Ascending aorta (tissue), 2 donors: ENCODE measurements at regions not wholly inside any gene's neighbourhood (a gene's known extent, or its start where the extent isn't known, plus 50 kb on each side); places are given as distances from the start of the nearest gene placed in this dataset.

Source experiments
- DNase-seq, 2 donors: peaks; one replicate each; pipeline ENCODE4 v3.0.0-alpha.2; 2019; ENCODE audit warnings: low spot score in 2 of 2
- H3K27ac ChIP-seq, 2 donors: fragments of 200-600 bp; sonication (generic); one replicate each; pipeline ENCODE4 v1.5.1; 2016 to 2017; ENCODE audit warnings: mild to moderate bottlenecking in 1 of 2
- H3K27me3 ChIP-seq: fragments of 200-600 bp; sonication (generic); one replicate; pipeline ENCODE4 v1.5.1; 2017
- H3K36me3 ChIP-seq, 2 donors: fragments of 200-600 bp; sonication (generic); one replicate each; pipeline ENCODE4 v1.5.1; 2016
- H3K4me1 ChIP-seq, 2 donors: fragments of 200-600 bp; sonication (generic); one replicate each; pipeline ENCODE4 v1.5.1; 2016 to 2017; ENCODE audit warnings: mild to moderate bottlenecking in 1 of 2
- H3K4me3 ChIP-seq, 2 donors: fragments of 200-600 bp; sonication (generic); one replicate each; pipeline ENCODE4 v1.5.1; 2016 to 2017; ENCODE audit warnings: mild to moderate bottlenecking in 1 of 2
- H3K9me3 ChIP-seq, 2 donors: fragments of 200-600 bp; sonication (generic); one replicate each; pipeline ENCODE4 v1.5.1; 2016
- CTCF ChIP-seq, 3 experiments: fragments of 200-600 bp in 2 of 3; fragments of 450-650 bp in 1 of 3; sonication (generic) in 2 of 3; IDR thresholded peaks; one replicate each; pipeline ENCODE4 v1.5.1; 2016 to 2019; ENCODE audit warnings: antibody characterized with exemption in 3 of 3, mild to moderate bottlenecking in 1 of 3, moderate library complexity in 1 of 3
- intact Hi-C: fragments of 100-400 bp; cut with DNase I; formaldehyde crosslinking; loops from one replicate; pipeline ENCODE4 v1.15.1; 2023

- no peaks in the 10 kb centered on the region for H3K4me1 ChIP-seq
- H3K9me3 ChIP-seq: no peaks in the 10 kb centered on the region
- H3K4me3 ChIP-seq: no peak overlapping the region
- no peak for TF ChIP-seq CTCF (IDR thresholded peaks at IDR 0.05)
- DNase-seq: no peak
- no peaks in the 10 kb centered on the region for H3K36me3 ChIP-seq
- H3K27me3 ChIP-seq: no peaks in the 10 kb centered on the region
- intact Hi-C loops: no loop called here
- H3K27ac ChIP-seq: no peak overlapping the region
Observed at GRCh38 chr4:171626554-171626953, 186.7 kb upstream of the GALNTL6 start.

GRCh38 chr4:171622729-171623128 is 190.5 kb upstream of the GALNTL6 start:
- Histone ChIP-seq H3K36me3 (no peaks in the 10 kb centered on the region), H3K27me3 (no peaks in the 10 kb centered on the region), H3K27ac (no peak overlapping the region), H3K4me1 (no peaks in the 10 kb centered on the region), H3K9me3 (no peaks in the 10 kb centered on the region), H3K4me3 (no peak overlapping the region)
- intact Hi-C loops: no loop called here
- TF ChIP-seq CTCF (IDR thresholded peaks at IDR 0.05): no peak
- DNase-seq: no peak

GRCh38 chr4:171621646-171622045 is 191.6 kb upstream of the GALNTL6 start:
- no peak overlapping the region for H3K4me3 ChIP-seq
- no peak overlapping the region for H3K27ac ChIP-seq
- no peaks in the 10 kb centered on the region for H3K9me3 ChIP-seq
- no peaks in the 10 kb centered on the region for H3K27me3 ChIP-seq
- no peaks in the 10 kb centered on the region for H3K4me1 ChIP-seq
- no peak for DNase-seq
- TF ChIP-seq CTCF (IDR thresholded peaks at IDR 0.05): no peak
- no peaks in the 10 kb centered on the region for H3K36me3 ChIP-seq
- intact Hi-C loops: no loop called here

- no peak overlapping the region for H3K4me3 ChIP-seq
- intact Hi-C loops: no loop called here
- TF ChIP-seq CTCF (IDR thresholded peaks at IDR 0.05): no peak
- no peaks in the 10 kb centered on the region for H3K4me1 ChIP-seq
- no peaks in the 10 kb centered on the region for H3K9me3 ChIP-seq
- no peaks in the 10 kb centered on the region for H3K36me3 ChIP-seq
- no peaks in the 10 kb centered on the region for H3K27me3 ChIP-seq
- no peak overlapping the region for H3K27ac ChIP-seq
- no peak for DNase-seq
Observed at GRCh38 chr4:171612907-171613306, 200.3 kb upstream of the GALNTL6 start.

- DNase-seq: no peak
- Histone ChIP-seq H3K27me3 (no peaks in the 10 kb centered on the region), H3K9me3 (no peaks in the 10 kb centered on the region), H3K27ac (no peak overlapping the region), H3K36me3 (no peaks in the 10 kb centered on the region), H3K4me3 (no peak overlapping the region), H3K4me1 (no peaks in the 10 kb centered on the region)
- intact Hi-C loops: no loop called here
- no peak for TF ChIP-seq CTCF (IDR thresholded peaks at IDR 0.05)
Observed at GRCh38 chr4:171602638-171603355, 210.4 kb upstream of the GALNTL6 start.

GRCh38 chr4:171601091-171601490 is 212.1 kb upstream of the GALNTL6 start:
- Histone ChIP-seq H3K27me3 (no peaks in the 10 kb centered on the region), H3K36me3 (no peaks in the 10 kb centered on the region), H3K27ac (no peak overlapping the region), H3K4me3 (no peak overlapping the region), H3K4me1 (no peaks in the 10 kb centered on the region), H3K9me3 (no peaks in the 10 kb centered on the region)
- intact Hi-C loops: no loop called here
- no peak for DNase-seq
- no peak for TF ChIP-seq CTCF (IDR thresholded peaks at IDR 0.05)
